Testis (tissue), 2 donors: ENCODE measurements at regions not wholly inside any gene's neighbourhood (a gene's known extent, or its start where the extent isn't known, plus 50 kb on each side); places are given as distances from the start of the nearest gene placed in this dataset.

Source experiments
- DNase-seq: peaks from one replicate; pipeline ENCODE4 v3.0.0-alpha.2; 2019
- H3K27ac ChIP-seq, 2 donors: fragments of 200-600 bp; sonication (generic); one replicate each; pipeline ENCODE4 v1.5.1; 2019
- H3K27me3 ChIP-seq: fragments of 200-600 bp; sonication (generic); one replicate; pipeline ENCODE4 v1.5.1; 2019
- H3K36me3 ChIP-seq: fragments of 200-600 bp; sonication (generic); one replicate; pipeline ENCODE4 v1.5.1; 2017; ENCODE audit warnings: low read depth; ENCODE audit errors: missing control alignments
- H3K4me1 ChIP-seq: fragments of 200-600 bp; sonication (generic); one replicate; pipeline ENCODE4 v1.5.1; 2019
- H3K4me3 ChIP-seq, 2 donors: fragments of 200-600 bp; sonication (generic); one replicate each; pipeline ENCODE4 v1.5.1; 2017 to 2019
- H3K9me3 ChIP-seq: fragments of 200-600 bp; sonication (generic); one replicate; pipeline ENCODE4 v1.5.1; 2017
- POLR2A ChIP-seq: fragments of 450-650 bp; IDR thresholded peaks from one replicate; pipeline ENCODE4 v1.6.1; 2017; ENCODE audit warnings: antibody characterized with exemption, mild to moderate bottlenecking, moderate library complexity
- WGBS, 2 donors: methylation state at CpG; one replicate each; pipeline ENCODE4 v1.1.5; 2018; 5-methylcytosine and 5-hydroxymethylcytosine counted together
- intact Hi-C: fragments of 100-400 bp; cut with DNase I; formaldehyde crosslinking; loops from one replicate; pipeline ENCODE4 v1.15.1; 2023; ENCODE audit warnings: low total_unique reads
- TF ChIP-seq, protein P1 (sequence below), 3 experiments: fragments of 450-650 bp in 2 of 3; fragments of 200-600 bp in 1 of 3; sonication (generic) in 1 of 3; IDR thresholded peaks; one replicate each; pipeline ENCODE4 v1.5.1; 2016 to 2019; ENCODE audit warnings: antibody characterized with exemption in 3 of 3, mild to moderate bottlenecking in 2 of 3, moderate library complexity in 1 of 3

DNA sequence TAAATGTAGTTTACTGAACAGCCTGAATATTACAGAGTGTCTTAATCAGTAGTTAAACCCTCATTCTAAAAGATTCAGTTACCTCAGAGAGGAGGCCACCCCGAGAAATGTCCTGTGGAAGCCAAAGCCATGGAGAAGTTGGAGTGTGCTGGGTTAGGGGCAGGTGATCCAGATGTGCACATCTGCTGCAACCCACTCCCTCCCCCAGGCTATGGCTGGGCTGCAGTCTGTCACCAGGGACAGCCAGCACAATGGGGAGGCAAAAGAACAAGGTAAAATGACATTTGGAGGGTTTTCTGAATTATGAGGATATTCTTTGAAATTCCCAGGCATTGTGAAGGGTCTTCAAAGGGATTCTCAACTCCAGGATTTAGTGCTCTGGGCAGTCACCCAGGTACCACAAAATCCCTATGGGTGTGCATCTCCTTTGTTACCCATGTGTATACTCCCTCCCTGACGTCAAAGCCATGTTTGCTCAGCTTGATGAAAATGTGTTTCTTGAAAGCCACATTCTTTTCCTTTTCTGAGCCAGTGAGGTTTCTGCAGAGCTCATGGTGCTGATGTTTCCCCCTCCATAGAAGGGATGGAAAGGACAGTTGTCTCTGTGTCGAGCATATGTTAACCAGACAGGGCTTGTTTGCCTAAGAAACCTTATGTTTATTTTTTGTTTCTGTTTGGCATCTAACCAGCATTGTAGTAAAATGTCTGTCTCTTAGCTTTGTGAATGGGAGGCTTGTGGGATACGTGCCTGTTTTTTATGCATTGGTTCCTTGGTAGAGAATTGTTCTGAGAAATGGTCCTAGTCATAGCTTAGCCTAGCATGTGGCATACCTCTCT lies 212.3 kb upstream of the TBX18 start:
- no peaks in the 10 kb centered on the region for H3K27me3 ChIP-seq
- no peak overlapping the region for H3K27ac ChIP-seq
- H3K36me3 ChIP-seq = no peaks in the 10 kb centered on the region
- H3K4me1 ChIP-seq = no peaks in the 10 kb centered on the region
- TF ChIP-seq, protein P1, sequence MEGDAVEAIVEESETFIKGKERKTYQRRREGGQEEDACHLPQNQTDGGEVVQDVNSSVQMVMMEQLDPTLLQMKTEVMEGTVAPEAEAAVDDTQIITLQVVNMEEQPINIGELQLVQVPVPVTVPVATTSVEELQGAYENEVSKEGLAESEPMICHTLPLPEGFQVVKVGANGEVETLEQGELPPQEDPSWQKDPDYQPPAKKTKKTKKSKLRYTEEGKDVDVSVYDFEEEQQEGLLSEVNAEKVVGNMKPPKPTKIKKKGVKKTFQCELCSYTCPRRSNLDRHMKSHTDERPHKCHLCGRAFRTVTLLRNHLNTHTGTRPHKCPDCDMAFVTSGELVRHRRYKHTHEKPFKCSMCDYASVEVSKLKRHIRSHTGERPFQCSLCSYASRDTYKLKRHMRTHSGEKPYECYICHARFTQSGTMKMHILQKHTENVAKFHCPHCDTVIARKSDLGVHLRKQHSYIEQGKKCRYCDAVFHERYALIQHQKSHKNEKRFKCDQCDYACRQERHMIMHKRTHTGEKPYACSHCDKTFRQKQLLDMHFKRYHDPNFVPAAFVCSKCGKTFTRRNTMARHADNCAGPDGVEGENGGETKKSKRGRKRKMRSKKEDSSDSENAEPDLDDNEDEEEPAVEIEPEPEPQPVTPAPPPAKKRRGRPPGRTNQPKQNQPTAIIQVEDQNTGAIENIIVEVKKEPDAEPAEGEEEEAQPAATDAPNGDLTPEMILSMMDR (IDR thresholded peaks at IDR 0.05) = no peak
- no peak for TF ChIP-seq POLR2A
- no peak overlapping the region for H3K4me3 ChIP-seq
- H3K9me3 ChIP-seq = no peaks in the 10 kb centered on the region
- intact Hi-C loops = no loop called here
- DNase-seq = no peak
- 46 to 69% methylated on average over 4 of the region's 4 CpGs for WGBS, 2 donors

DNA sequence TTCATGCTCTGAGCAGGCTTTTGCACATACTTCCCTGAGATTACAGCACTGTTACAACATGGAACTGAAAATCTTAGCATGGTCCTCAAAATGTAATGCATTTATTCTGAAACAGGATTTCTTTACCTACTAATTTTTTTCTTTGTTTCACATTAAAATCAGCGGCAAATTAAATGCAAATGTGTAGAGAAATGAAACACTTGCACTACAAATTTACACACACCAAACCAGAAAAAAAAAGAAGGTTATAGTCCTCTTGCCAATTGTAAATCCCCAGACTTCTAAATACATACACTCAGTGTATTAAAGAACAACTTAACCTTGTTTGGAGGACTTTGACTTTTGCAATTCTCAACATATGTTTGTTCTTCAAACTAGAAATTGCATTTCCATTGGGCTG lies 210.9 kb upstream of the TBX18 start:
- H3K4me3 ChIP-seq = no peak overlapping the region
- TF ChIP-seq, protein P1 (IDR thresholded peaks at IDR 0.05) = no peak
- TF ChIP-seq POLR2A = no peak
- 85 to 95% methylated on average over 1 of the region's 1 CpG for WGBS, 2 donors
- H3K27ac ChIP-seq = no peak overlapping the region
- H3K4me1 ChIP-seq = no peaks in the 10 kb centered on the region
- no peaks in the 10 kb centered on the region for H3K36me3 ChIP-seq
- intact Hi-C loops = no loop called here
- H3K9me3 ChIP-seq = no peaks in the 10 kb centered on the region
- no peaks in the 10 kb centered on the region for H3K27me3 ChIP-seq
- no peak for DNase-seq

DNA sequence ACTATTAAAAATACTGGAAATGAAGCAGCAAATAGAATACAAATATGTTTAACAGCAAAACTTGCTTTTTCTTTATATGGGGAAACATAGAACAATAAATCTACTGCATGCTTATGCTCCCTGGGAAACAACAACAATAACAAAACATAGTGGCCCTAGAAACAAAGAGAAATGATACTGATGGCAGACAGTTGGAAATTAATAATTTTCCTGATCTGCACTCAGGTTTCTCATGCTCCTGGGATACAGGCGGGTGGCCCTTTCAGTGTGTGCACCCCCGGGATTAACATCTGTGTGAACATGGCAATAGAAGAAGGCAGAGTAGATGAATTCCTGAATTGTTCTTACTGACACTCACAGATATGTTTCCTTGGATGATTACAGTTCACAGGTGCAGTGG lies 209.2 kb upstream of the TBX18 start:
- no peaks in the 10 kb centered on the region for H3K4me1 ChIP-seq
- WGBS, 2 donors = 91 to 97% methylated on average over 2 of the region's 2 CpGs
- intact Hi-C loops = no loop called here
- no peaks in the 10 kb centered on the region for H3K36me3 ChIP-seq
- no peak for DNase-seq
- no peaks in the 10 kb centered on the region for H3K9me3 ChIP-seq
- no peak overlapping the region for H3K27ac ChIP-seq
- H3K4me3 ChIP-seq = no peak overlapping the region
- H3K27me3 ChIP-seq = no peaks in the 10 kb centered on the region
- TF ChIP-seq POLR2A = no peak
- TF ChIP-seq, protein P1 (IDR thresholded peaks at IDR 0.05) = no peak

DNA sequence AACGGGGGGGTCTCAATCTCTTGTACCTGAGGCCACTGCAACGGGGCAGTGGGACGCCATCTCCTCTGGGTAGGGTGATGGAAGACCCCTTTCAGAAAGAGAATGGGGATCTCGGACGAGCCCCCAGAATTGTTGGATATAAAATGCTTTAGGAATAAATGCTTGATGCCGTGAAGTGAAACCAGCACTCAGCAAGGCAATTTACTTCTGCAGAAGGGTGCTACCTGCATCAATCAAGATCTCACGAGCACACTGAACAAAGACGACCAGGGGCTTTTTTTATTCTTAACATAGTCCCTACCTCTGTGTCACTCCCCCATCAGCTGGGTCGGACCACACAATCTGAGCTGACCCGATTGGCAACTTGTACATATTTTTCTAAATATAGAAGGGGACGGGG lies 203.6 kb upstream of the TBX18 start:
- intact Hi-C loops = no loop called here
- H3K4me1 ChIP-seq = no peaks in the 10 kb centered on the region
- H3K9me3 ChIP-seq = no peaks in the 10 kb centered on the region
- H3K27ac ChIP-seq = no peak overlapping the region
- H3K4me3 ChIP-seq = no peak overlapping the region
- WGBS, 2 donors = 90 to 93% methylated on average over 11 of the region's 11 CpGs
- H3K27me3 ChIP-seq = no peaks in the 10 kb centered on the region
- TF ChIP-seq, protein P1 (IDR thresholded peaks at IDR 0.05) = no peak
- no peak for TF ChIP-seq POLR2A
- DNase-seq = no peak
- no peaks in the 10 kb centered on the region for H3K36me3 ChIP-seq

DNA sequence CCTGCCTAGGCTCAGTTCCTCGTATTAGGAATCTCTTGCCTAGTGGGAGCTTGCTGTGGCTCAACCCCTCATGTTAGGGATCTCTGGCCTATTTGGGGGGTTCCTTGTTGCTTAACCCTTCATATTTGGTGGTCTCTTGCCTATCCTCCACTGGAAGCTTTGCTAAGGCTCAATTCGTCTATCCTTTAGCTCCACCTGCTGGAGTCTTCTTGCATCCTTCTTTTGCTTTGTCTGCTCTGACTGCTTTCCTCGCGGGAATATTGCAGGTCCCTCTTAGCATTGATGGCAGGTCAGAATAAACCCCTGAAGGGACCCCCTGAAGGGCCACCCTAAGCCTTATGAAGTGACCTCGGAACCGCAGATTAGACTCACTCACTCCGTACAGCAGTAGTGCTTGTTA lies 203.0 kb upstream of the TBX18 start:
- intact Hi-C loops = no loop called here
- no peaks in the 10 kb centered on the region for H3K9me3 ChIP-seq
- TF ChIP-seq, protein P1 (IDR thresholded peaks at IDR 0.05) = peak in 1 of 3 experiments; percentile 42
- TF ChIP-seq POLR2A = no peak
- peak; percentile 31 for DNase-seq
- no peaks in the 10 kb centered on the region for H3K27me3 ChIP-seq
- no peak overlapping the region for H3K27ac ChIP-seq
- WGBS, 2 donors = 65 to 70% methylated on average over 7 of the region's 7 CpGs
- H3K4me3 ChIP-seq = no peak overlapping the region
- no peaks in the 10 kb centered on the region for H3K4me1 ChIP-seq
- no peaks in the 10 kb centered on the region for H3K36me3 ChIP-seq
